ENCODE measurements at regions not wholly inside any gene's neighbourhood (a gene's known extent, or its start where the extent isn't known, plus 50 kb on each side); places are given as distances from the start of the nearest gene placed in this dataset.

DNA sequence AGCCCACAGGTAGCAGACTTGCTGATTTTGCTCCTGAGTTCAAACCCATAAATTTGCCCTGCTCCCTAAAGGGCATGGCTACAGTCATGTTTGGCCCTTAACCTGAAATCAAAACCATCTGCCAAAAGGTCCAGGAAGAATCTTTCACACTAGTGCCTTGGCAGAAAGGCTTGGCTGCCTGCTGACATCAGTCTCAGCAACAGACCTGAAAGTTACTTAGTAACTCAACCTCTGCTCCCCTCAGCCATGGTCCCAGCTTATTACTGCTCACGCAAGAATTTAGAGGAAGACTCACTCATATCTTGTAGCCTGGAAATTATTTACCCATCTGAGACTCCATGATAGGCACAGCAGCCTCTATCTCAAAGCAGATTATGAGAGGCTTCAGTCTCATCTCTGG lies 98.0 kb upstream of the KIF2B start:
- no peak overlapping the region for H3K27ac ChIP-seq
- TF ChIP-seq, protein P1, sequence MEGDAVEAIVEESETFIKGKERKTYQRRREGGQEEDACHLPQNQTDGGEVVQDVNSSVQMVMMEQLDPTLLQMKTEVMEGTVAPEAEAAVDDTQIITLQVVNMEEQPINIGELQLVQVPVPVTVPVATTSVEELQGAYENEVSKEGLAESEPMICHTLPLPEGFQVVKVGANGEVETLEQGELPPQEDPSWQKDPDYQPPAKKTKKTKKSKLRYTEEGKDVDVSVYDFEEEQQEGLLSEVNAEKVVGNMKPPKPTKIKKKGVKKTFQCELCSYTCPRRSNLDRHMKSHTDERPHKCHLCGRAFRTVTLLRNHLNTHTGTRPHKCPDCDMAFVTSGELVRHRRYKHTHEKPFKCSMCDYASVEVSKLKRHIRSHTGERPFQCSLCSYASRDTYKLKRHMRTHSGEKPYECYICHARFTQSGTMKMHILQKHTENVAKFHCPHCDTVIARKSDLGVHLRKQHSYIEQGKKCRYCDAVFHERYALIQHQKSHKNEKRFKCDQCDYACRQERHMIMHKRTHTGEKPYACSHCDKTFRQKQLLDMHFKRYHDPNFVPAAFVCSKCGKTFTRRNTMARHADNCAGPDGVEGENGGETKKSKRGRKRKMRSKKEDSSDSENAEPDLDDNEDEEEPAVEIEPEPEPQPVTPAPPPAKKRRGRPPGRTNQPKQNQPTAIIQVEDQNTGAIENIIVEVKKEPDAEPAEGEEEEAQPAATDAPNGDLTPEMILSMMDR (conservative IDR thresholded peaks at IDR 0.05) = no peak

DNA sequence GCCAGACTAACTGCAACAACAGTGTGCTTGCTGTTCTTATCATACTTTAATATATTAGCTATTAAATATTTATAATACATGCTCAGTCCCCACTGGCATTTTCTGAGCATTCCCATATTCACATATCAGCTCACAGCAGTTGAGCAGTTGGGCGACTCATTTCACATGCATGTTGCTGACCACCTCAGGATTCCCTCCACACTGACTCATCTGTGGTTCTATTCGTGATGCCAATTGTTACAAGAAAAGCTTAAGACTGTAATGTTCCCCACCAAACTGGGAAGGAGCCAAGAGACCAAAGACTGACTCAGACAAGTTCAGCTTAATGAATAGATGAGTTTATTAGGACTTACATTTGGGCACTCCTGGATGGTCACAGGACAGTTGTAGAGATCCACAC lies 100.3 kb upstream of the KIF2B start:
- H3K27ac ChIP-seq = no peak overlapping the region
- TF ChIP-seq, protein P1 (conservative IDR thresholded peaks at IDR 0.05) = no peak

DNA sequence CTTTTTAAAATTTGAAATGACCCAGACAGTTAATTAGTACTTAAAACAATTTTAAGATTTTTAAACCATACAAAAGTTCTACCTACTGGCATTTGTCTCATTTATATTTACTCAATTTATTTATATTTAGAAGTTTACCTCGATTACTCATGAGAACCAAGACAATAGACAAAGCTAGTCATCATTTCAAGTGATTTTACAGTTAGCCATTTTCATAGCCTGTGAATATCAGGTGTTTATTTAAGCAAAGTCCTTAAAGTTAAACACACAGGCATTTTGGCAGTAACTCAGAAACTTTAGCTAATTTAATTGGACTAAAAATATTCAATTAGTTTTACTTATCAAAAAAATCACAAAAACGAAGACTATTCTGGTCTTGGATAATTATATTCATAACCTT lies 101.6 kb upstream of the KIF2B start:
- TF ChIP-seq, protein P1 (conservative IDR thresholded peaks at IDR 0.05) = no peak
- no peak overlapping the region for H3K27ac ChIP-seq

DNA sequence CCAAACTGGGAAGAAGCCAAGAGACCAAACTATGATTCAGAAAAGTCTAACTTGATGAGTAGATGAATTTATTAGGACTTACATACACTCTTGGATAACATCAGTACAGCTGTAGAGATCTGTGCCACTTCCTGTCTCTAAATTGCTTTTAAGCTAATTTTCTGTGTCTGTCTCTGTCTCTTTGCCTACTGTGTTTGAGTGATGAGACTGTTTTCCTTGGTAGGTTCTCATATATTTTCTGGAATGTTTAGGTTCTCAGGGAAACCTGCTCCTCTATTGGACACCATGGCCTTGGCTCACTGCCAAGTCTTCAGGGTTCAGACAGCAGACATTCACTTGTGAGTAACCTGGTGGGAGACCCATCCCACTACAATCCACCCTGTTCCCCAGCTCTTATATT lies 103.5 kb upstream of the KIF2B start:
- no peak overlapping the region for H3K27ac ChIP-seq
- TF ChIP-seq, protein P1 (conservative IDR thresholded peaks at IDR 0.05) = no peak

DNA sequence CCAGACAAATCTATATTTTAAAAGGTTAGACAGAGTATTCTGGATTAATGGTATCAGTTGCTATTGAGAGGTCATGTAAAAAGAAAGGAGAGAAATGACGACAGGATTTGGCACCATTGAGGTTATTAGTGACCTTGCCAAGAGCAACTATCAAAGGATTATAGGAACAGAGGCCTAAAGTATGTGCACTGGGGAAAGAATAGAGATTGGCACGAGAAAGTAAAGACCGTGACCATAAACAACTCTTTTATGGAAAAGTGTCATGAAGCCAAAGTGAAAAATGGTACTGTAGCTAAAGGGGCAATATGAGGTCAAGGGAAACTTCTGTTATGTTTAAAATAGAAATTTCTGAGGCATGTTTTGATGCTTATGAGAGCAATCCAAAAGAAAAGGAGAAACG lies 115.2 kb upstream of the KIF2B start:
- H3K27ac ChIP-seq = no peak overlapping the region
- TF ChIP-seq, protein P1 (conservative IDR thresholded peaks at IDR 0.05) = no peak

DNA sequence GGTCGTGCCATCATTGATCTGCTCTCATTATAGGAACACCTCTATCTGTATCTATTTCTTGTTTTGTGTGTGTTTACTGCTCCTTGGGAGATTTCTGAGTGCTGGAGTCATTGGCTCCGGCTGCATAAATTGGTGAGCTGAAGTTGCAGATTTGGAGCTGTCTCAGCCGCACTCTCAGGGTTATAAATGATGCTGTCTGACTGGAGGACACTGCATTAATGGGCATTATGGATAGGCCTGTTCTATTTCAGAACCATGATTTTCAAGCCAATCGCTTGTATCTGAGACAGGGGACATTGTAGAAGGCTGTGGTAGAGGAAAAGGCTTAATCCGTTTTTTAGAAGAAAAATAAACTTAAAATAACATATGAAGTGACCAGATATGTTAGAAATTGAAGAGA lies 126.4 kb upstream of the KIF2B start:
- TF ChIP-seq, protein P1 (conservative IDR thresholded peaks at IDR 0.05) = no peak
- H3K27ac ChIP-seq = no peak overlapping the region

DNA sequence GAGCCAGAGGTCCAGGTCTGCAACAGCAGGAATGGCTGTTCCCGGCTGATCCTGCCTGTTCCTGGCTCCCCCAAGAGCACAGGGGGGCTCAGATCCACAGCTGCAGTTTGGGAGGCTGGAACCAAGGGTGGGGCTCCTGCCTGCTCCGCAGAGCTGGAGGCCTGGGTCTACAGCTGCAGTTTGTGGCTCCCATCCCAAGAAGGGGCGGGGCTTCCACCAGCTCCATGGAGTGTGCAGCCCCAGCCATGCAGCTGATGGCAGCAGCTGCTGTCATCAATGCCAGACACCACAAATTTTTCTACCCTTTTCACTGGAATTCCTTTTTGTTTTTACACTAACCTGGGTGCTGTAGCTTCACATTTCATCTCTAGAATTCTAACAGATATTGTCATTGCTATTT lies 135.4 kb upstream of the KIF2B start:
- TF ChIP-seq, protein P1 (conservative IDR thresholded peaks at IDR 0.05) = no peak
- H3K27ac ChIP-seq = no peak overlapping the region

DNA sequence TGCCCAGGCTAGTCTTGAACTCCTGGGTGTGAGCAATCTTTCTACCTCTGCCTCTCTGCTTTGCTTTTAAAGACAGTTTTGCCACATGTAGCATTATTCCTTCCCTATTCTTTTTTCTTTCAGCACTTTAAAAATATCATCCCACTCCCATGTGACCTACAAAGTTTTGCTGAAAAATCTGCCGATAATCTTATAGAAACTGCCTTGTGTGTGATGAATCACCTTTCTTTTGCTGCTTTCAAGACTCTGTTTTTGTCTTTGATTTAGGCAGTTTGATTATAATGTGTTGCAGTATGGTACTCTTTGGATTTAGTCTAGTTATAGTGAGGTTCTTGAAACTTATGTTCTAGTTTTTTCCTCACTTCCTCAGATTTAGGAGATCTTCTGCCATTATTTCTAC lies 142.0 kb upstream of the KIF2B start:
- no peak overlapping the region for H3K27ac ChIP-seq
- TF ChIP-seq, protein P1 (conservative IDR thresholded peaks at IDR 0.05) = no peak
